ENCODE measurements at regions not wholly inside any gene's neighbourhood (a gene's known extent, or its start where the extent isn't known, plus 50 kb on each side); places are given as distances from the start of the nearest gene placed in this dataset.

- CTCF ChIA-PET = interaction anchor here (0.6 to 1.6 kb wide), 4 partner anchors 9 to 257 kb away, joined by 3 to 5 read pairs (median 4); no protein-coding TSS in a partner anchor
Measured at GRCh38 chr18:3328532-3328931, 66.6 kb downstream of the MYL12B start.

GRCh38 chr18:3329471-3329870, 67.5 kb downstream of the MYL12B start:
- DNase-seq (ENCODE audit: low read depth) = no peak
- no peak overlapping the region for H3K4me3 ChIP-seq (ENCODE audit: low read depth, low read length)
- no peaks in the 10 kb centered on the region for H3K27me3 ChIP-seq (ENCODE audit: control insufficient read depth, insufficient read depth, low read length)
- TF ChIP-seq CTCF (IDR thresholded peaks at IDR 0.05; ENCODE audit: insufficient read depth, low read depth, low read length) = no peak
- no peaks in the 10 kb centered on the region for H3K36me3 ChIP-seq (ENCODE audit: control insufficient read depth, insufficient read depth, low read length)
- POLR2A ChIA-PET = no interaction called here
- CTCF ChIA-PET = interaction anchor here (0.6 to 1.6 kb wide), 3 partner anchors 8 to 333 kb away, joined by 3 to 5 read pairs (median 3); no protein-coding TSS in a partner anchor

More at GRCh38 chr18:3328532-3328931, 66.6 kb downstream of the MYL12B start:
- TF ChIP-seq CTCF (IDR thresholded peaks at IDR 0.05; ENCODE audit: insufficient read depth, low read depth, low read length) = no peak
- Histone ChIP-seq H3K4me3 (ENCODE audit: low read depth, low read length) (no peak overlapping the region), H3K27me3 (ENCODE audit: control insufficient read depth, insufficient read depth, low read length) (no peaks in the 10 kb centered on the region), H3K36me3 (ENCODE audit: control insufficient read depth, insufficient read depth, low read length) (no peaks in the 10 kb centered on the region)
- DNase-seq (ENCODE audit: low read depth) = no peak
- POLR2A ChIA-PET = no interaction called here

DNA sequence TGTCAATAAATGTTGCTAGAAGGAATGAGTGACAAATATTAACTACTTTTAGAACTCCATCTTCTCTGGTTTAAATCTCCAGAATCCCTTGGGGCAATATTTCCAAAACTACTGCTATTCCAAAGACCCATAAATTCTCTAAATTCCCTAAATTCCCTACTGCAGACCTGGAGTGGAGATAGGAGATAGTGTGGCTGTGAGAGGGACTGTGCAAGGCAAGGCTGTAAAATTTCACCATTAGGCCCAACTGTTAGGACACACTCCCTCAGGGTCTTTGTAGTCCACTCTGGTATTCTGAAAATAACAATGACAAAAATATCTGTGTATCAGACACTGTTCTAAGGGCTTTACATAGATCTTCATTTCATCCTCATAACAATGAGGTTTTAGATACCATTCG, 67.9 kb downstream of the MYL12B start:
- CTCF ChIA-PET = interaction anchor here (0.6 kb wide), 1 partner anchor 333 kb away, joined by 3 read pairs; no protein-coding TSS in a partner anchor
- DNase-seq (ENCODE audit: low read depth) = no peak
- H3K27me3 ChIP-seq (ENCODE audit: control insufficient read depth, insufficient read depth, low read length) = no peaks in the 10 kb centered on the region
- no peak overlapping the region for H3K4me3 ChIP-seq (ENCODE audit: low read depth, low read length)
- POLR2A ChIA-PET = no interaction called here
- TF ChIP-seq CTCF (IDR thresholded peaks at IDR 0.05; ENCODE audit: insufficient read depth, low read depth, low read length) = no peak
- H3K36me3 ChIP-seq (ENCODE audit: control insufficient read depth, insufficient read depth, low read length) = no peaks in the 10 kb centered on the region

- DNase-seq (ENCODE audit: low read depth) = no peak
- ChIA-PET POLR2A (no interaction called here), CTCF (no interaction called here)
- Histone ChIP-seq H3K27me3 (ENCODE audit: control insufficient read depth, insufficient read depth, low read length) (no peaks in the 10 kb centered on the region), H3K36me3 (ENCODE audit: control insufficient read depth, insufficient read depth, low read length) (no peaks in the 10 kb centered on the region), H3K4me3 (ENCODE audit: low read depth, low read length) (no peak overlapping the region)
- no peak for TF ChIP-seq CTCF (IDR thresholded peaks at IDR 0.05; ENCODE audit: insufficient read depth, low read depth, low read length)
Measured at GRCh38 chr18:3330622-3331021, 68.7 kb downstream of the MYL12B start.

DNA sequence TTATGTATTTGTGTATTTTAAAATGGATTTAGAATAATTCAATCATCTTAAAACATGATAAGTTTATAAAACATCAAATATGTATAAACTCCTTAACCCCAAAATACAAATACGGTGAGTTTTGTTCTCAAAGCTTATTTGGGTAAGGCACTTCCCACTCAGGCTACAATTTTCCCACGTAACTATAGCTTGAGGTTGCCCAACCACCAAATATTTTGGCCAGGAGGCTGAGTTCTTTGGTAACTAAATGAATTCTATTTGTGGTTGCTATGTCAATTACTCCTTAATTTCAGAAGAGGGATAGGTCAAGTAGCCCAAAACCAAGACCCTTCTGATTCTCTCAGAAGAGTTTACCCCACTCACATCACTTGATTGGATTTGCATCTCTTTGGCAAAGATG, 70.4 kb downstream of the MYL12B start:
- no peaks in the 10 kb centered on the region for H3K27me3 ChIP-seq (ENCODE audit: control insufficient read depth, insufficient read depth, low read length)
- no peak for TF ChIP-seq CTCF (IDR thresholded peaks at IDR 0.05; ENCODE audit: insufficient read depth, low read depth, low read length)
- H3K4me3 ChIP-seq (ENCODE audit: low read depth, low read length) = no peak overlapping the region
- CTCF ChIA-PET = interaction anchor here (0.7 to 1.8 kb wide), 3 partner anchors 10 to 54 kb away, joined by 3 read pairs; no protein-coding TSS in a partner anchor
- peak; percentile 7 for DNase-seq (ENCODE audit: low read depth)
- POLR2A ChIA-PET = no interaction called here
- H3K36me3 ChIP-seq (ENCODE audit: control insufficient read depth, insufficient read depth, low read length) = no peaks in the 10 kb centered on the region

Data from BJ (cell line).